ENCODE measurements at regions not wholly inside any gene's neighbourhood (a gene's known extent, or its start where the extent isn't known, plus 50 kb on each side); places are given as distances from the start of the nearest gene placed in this dataset.
"Not testable (repeated sequence)": the region's sequence is repeated elsewhere in the genome, so short reads cannot be mapped to it uniquely, and the experiment has no call there.

GRCh38 chr6:938271-938905, 245.4 kb upstream of the EXOC2 start:
- no peak overlapping the region for H3K4me3 ChIP-seq
- H3K4me1 ChIP-seq: no peaks in the 10 kb centered on the region
- H3K36me3 ChIP-seq: no peaks in the 10 kb centered on the region
- no peak overlapping the region for H3K27ac ChIP-seq
- no peaks in the 10 kb centered on the region for H3K27me3 ChIP-seq
- TF ChIP-seq EP300 (IDR thresholded peaks at IDR 0.05) (no peak), POLR2AphosphoS5 (IDR thresholded peaks at IDR 0.05) (no peak), POLR2A (IDR thresholded peaks at IDR 0.05) (no peak), CTCF (IDR thresholded peaks at IDR 0.05) (no peak)
- no peaks in the 10 kb centered on the region for H3K9me3 ChIP-seq
- no peak for ATAC-seq
- WGBS, 2 donors (ENCODE audit: low coverage in 1 of 2): 91 to 100% methylated on average over 2 to 15 of the region's 16 CpGs

DNA sequence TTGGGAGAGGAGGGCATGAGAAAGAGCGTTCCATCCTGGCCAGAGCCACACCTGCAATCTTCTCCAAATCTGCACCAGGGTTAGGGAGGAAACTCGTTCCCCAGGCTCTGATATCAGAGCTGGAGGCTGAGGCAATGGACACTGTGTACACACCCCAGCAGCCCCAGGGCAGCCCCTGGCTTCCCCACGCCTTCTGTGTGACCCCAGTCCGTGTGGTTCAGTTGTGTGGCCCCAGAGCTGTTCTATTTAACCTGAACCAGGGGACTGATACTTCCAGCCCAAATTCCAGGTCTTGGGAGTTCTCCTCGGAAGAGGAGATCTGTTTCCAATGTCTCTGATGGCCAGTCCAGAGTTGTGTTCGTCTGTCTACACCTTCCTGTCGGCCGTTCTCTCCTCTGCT, 242.6 kb upstream of the EXOC2 start:
- H3K36me3 ChIP-seq: no peaks in the 10 kb centered on the region
- no peaks in the 10 kb centered on the region for H3K4me1 ChIP-seq
- no peaks in the 10 kb centered on the region for H3K27me3 ChIP-seq
- no peak overlapping the region for H3K4me3 ChIP-seq
- 64 to 73% methylated on average over 4 to 8 of the region's 8 CpGs for WGBS, 2 donors (ENCODE audit: low coverage in 1 of 2)
- H3K9me3 ChIP-seq: no peaks in the 10 kb centered on the region
- TF ChIP-seq POLR2A (IDR thresholded peaks at IDR 0.05) (no peak), EP300 (IDR thresholded peaks at IDR 0.05) (no peak), CTCF (IDR thresholded peaks at IDR 0.05) (no peak)
- no peak overlapping the region for H3K27ac ChIP-seq
- no peak for ATAC-seq

DNA sequence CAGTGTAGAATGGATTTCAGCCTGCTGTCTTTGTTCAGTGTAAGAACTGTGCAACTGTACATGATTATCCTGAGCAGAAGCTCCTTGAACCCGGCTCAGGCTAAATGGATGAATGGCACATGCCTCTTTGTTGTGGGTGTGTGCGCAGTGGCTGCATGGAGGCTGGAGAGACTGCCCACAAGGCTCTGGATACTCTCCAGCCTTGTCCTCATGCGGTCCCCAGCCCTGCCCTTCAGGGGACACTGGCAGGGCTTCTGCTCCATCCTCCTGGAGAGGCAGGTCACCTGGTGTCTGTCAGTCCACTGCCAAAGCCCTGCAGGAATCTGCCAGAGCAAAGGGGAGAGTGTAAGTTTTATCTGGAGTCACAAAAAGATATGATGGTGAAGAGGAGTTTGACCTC, 241.7 kb upstream of the EXOC2 start:
- H3K4me1 ChIP-seq: no peaks in the 10 kb centered on the region
- no peak for TF ChIP-seq POLR2AphosphoS5 (IDR thresholded peaks at IDR 0.05)
- no peak for TF ChIP-seq EP300 (IDR thresholded peaks at IDR 0.05)
- no peak for TF ChIP-seq POLR2A (IDR thresholded peaks at IDR 0.05)
- no peak for TF ChIP-seq CTCF (IDR thresholded peaks at IDR 0.05)
- no peak overlapping the region for H3K4me3 ChIP-seq
- H3K9me3 ChIP-seq: no peaks in the 10 kb centered on the region
- no CpG with 5 or more reads among the region's 3 CpGs for WGBS, 2 donors (ENCODE audit: low coverage in 1 of 2)
- H3K27me3 ChIP-seq: no peaks in the 10 kb centered on the region
- no peaks in the 10 kb centered on the region for H3K36me3 ChIP-seq
- no peak for ATAC-seq
- H3K27ac ChIP-seq: no peak overlapping the region

- not testable (repeated sequence) for H3K4me3 ChIP-seq, H3K27ac ChIP-seq, H3K9me3 ChIP-seq, H3K4me1 ChIP-seq, H3K27me3 ChIP-seq, H3K36me3 ChIP-seq, ATAC-seq
- 63 to 78% methylated on average over 1 to 4 of the region's 4 CpGs for WGBS, 2 donors (ENCODE audit: low coverage in 1 of 2)
Measured at GRCh38 chr6:931919-932318, 239.0 kb upstream of the EXOC2 start.

GRCh38 chr6:927157-927556, 234.2 kb upstream of the EXOC2 start:
- no peak for ATAC-seq
- 96 to 100% methylated on average over 1 to 3 of the region's 11 CpGs for WGBS, 2 donors (ENCODE audit: low coverage in 1 of 2)
- TF ChIP-seq POLR2AphosphoS5 (IDR thresholded peaks at IDR 0.05): no peak
- no peak for TF ChIP-seq EP300 (IDR thresholded peaks at IDR 0.05)
- TF ChIP-seq POLR2A (IDR thresholded peaks at IDR 0.05): no peak
- TF ChIP-seq CTCF (IDR thresholded peaks at IDR 0.05): no peak
- Histone ChIP-seq H3K9me3 (peaks cover 0 to 6% (median 0%) of the 10 kb centered on the region in 3 donors), H3K4me3 (no peak overlapping the region), H3K36me3 (no peaks in the 10 kb centered on the region), H3K27ac (no peak overlapping the region), H3K27me3 (peaks cover 4% of the 10 kb centered on the region), H3K4me1 (no peaks in the 10 kb centered on the region)
